T-helper 1 cell treated with Interleukin-12 subunit alpha and Interleukin-12 subunit beta and Interleukin-4 antibody, amounts not matched to agents 30 μg/mL and 1 μg/mL, for 36 hours (primary cell): ENCODE measurements at regions not wholly inside any gene's neighbourhood (a gene's known extent, or its start where the extent isn't known, plus 50 kb on each side); places are given as distances from the start of the nearest gene placed in this dataset.
"Not testable (repeated sequence)": the region's sequence is repeated elsewhere in the genome, so short reads cannot be mapped to it uniquely, and the experiment has no call there.

Source experiments
- H3K27ac Mint-ChIP-seq: one replicate; pipeline ENCODE4 v1.8.0; 2021; ENCODE audit warnings: mild to moderate bottlenecking, mixed read lengths
- H3K27me3 Mint-ChIP-seq: one replicate; pipeline ENCODE4 v1.8.0; 2021; ENCODE audit warnings: low read depth, mixed read lengths
- H3K36me3 Mint-ChIP-seq: one replicate; pipeline ENCODE4 v1.8.0; 2021; ENCODE audit warnings: low read depth, mixed read lengths
- H3K4me1 Mint-ChIP-seq: one replicate; pipeline ENCODE4 v1.8.0; 2021; ENCODE audit warnings: low read depth, mixed read lengths
- H3K4me3 Mint-ChIP-seq: one replicate; pipeline ENCODE4 v1.8.0; 2021; ENCODE audit warnings: mild to moderate bottlenecking, moderate library complexity, mixed read lengths
- H3K9me3 Mint-ChIP-seq: one replicate; pipeline ENCODE4 v1.8.0; 2021; ENCODE audit warnings: mixed read lengths

- H3K27me3 Mint-ChIP-seq, H3K27ac Mint-ChIP-seq, H3K36me3 Mint-ChIP-seq: not testable (repeated sequence)
Measured at GRCh38 chr21:9830801-9831200, 690.6 kb upstream of the TPTE start.

GRCh38 chr21:9832751-9833150 is 688.6 kb upstream of the TPTE start:
- H3K4me1 Mint-ChIP-seq, H3K36me3 Mint-ChIP-seq, H3K27me3 Mint-ChIP-seq, H3K4me3 Mint-ChIP-seq, H3K9me3 Mint-ChIP-seq, H3K27ac Mint-ChIP-seq: not testable (repeated sequence)

More at GRCh38 chr21:9830801-9831200, 690.6 kb upstream of the TPTE start:
- H3K9me3 Mint-ChIP-seq, H3K4me3 Mint-ChIP-seq, H3K4me1 Mint-ChIP-seq: not testable (repeated sequence)

GRCh38 chr21:9836547-9836946 is 684.8 kb upstream of the TPTE start:
- not testable (repeated sequence) for H3K4me3 Mint-ChIP-seq, H3K27me3 Mint-ChIP-seq, H3K27ac Mint-ChIP-seq, H3K36me3 Mint-ChIP-seq, H3K4me1 Mint-ChIP-seq
- H3K9me3 Mint-ChIP-seq = peaks cover 32% of the 10 kb centered on the region

- H3K9me3 Mint-ChIP-seq = peaks cover 35% of the 10 kb centered on the region
- not testable (repeated sequence) for H3K4me3 Mint-ChIP-seq, H3K27ac Mint-ChIP-seq, H3K36me3 Mint-ChIP-seq, H3K27me3 Mint-ChIP-seq, H3K4me1 Mint-ChIP-seq
Measured at GRCh38 chr21:9837001-9837400, 684.4 kb upstream of the TPTE start.

- not testable (repeated sequence) for H3K27me3 Mint-ChIP-seq, H3K4me3 Mint-ChIP-seq, H3K27ac Mint-ChIP-seq, H3K36me3 Mint-ChIP-seq, H3K4me1 Mint-ChIP-seq
- H3K9me3 Mint-ChIP-seq = peaks cover 37% of the 10 kb centered on the region
Measured at GRCh38 chr21:9837526-9837925, 683.9 kb upstream of the TPTE start.

GRCh38 chr21:9837946-9838737 is 683.2 kb upstream of the TPTE start:
- Mint-ChIP-seq H3K36me3 (peaks cover 2% of the 10 kb centered on the region), H3K27me3 (no peaks in the 10 kb centered on the region), H3K4me3 (no peak overlapping the region), H3K4me1 (no peaks in the 10 kb centered on the region), H3K27ac (no peak overlapping the region), H3K9me3 (peaks cover 42% of the 10 kb centered on the region)

- Mint-ChIP-seq H3K9me3 (peaks cover 46% of the 10 kb centered on the region), H3K4me3 (no peak overlapping the region), H3K27me3 (no peaks in the 10 kb centered on the region), H3K4me1 (no peaks in the 10 kb centered on the region), H3K36me3 (peaks cover 2% of the 10 kb centered on the region), H3K27ac (no peak overlapping the region)
Measured at GRCh38 chr21:9838738-9839642, 682.4 kb upstream of the TPTE start.

- not testable (repeated sequence) for H3K27ac Mint-ChIP-seq, H3K4me1 Mint-ChIP-seq, H3K36me3 Mint-ChIP-seq, H3K4me3 Mint-ChIP-seq, H3K27me3 Mint-ChIP-seq
- peaks cover 39% of the 10 kb centered on the region for H3K9me3 Mint-ChIP-seq
Measured at GRCh38 chr21:9844106-9844505, 677.3 kb upstream of the TPTE start.

- H3K4me3 Mint-ChIP-seq, H3K4me1 Mint-ChIP-seq, H3K27ac Mint-ChIP-seq, H3K27me3 Mint-ChIP-seq, H3K36me3 Mint-ChIP-seq: not testable (repeated sequence)
- H3K9me3 Mint-ChIP-seq = peaks cover 15% of the 10 kb centered on the region
Measured at GRCh38 chr21:9847511-9847910, 673.9 kb upstream of the TPTE start.

- H3K36me3 Mint-ChIP-seq, H3K4me3 Mint-ChIP-seq, H3K9me3 Mint-ChIP-seq, H3K27me3 Mint-ChIP-seq, H3K27ac Mint-ChIP-seq, H3K4me1 Mint-ChIP-seq: not testable (repeated sequence)
Measured at GRCh38 chr21:9851166-9851565, 670.2 kb upstream of the TPTE start.

- H3K36me3 Mint-ChIP-seq, H3K27me3 Mint-ChIP-seq, H3K4me3 Mint-ChIP-seq, H3K27ac Mint-ChIP-seq, H3K4me1 Mint-ChIP-seq: not testable (repeated sequence)
- H3K9me3 Mint-ChIP-seq = peaks cover 15% of the 10 kb centered on the region
Measured at GRCh38 chr21:9851695-9852094, 669.7 kb upstream of the TPTE start.

GRCh38 chr21:9857563-9857962 is 663.8 kb upstream of the TPTE start:
- H3K9me3 Mint-ChIP-seq = peaks cover 38% of the 10 kb centered on the region
- not testable (repeated sequence) for H3K27me3 Mint-ChIP-seq, H3K4me3 Mint-ChIP-seq, H3K4me1 Mint-ChIP-seq, H3K27ac Mint-ChIP-seq, H3K36me3 Mint-ChIP-seq

- not testable (repeated sequence) for H3K4me1 Mint-ChIP-seq, H3K27ac Mint-ChIP-seq, H3K27me3 Mint-ChIP-seq, H3K36me3 Mint-ChIP-seq, H3K4me3 Mint-ChIP-seq
- H3K9me3 Mint-ChIP-seq = peaks cover 52% of the 10 kb centered on the region
Measured at GRCh38 chr21:9859865-9860264, 661.5 kb upstream of the TPTE start.

GRCh38 chr21:9862456-9862855 is 658.9 kb upstream of the TPTE start:
- H3K9me3 Mint-ChIP-seq = peaks cover 42% of the 10 kb centered on the region
- not testable (repeated sequence) for H3K27me3 Mint-ChIP-seq

GRCh38 chr21:9867815-9868214 is 653.6 kb upstream of the TPTE start:
- not testable (repeated sequence) for H3K27ac Mint-ChIP-seq, H3K4me1 Mint-ChIP-seq, H3K27me3 Mint-ChIP-seq, H3K4me3 Mint-ChIP-seq, H3K36me3 Mint-ChIP-seq
- peaks cover 25% of the 10 kb centered on the region for H3K9me3 Mint-ChIP-seq

More at GRCh38 chr21:9862456-9862855, 658.9 kb upstream of the TPTE start:
- not testable (repeated sequence) for H3K4me1 Mint-ChIP-seq, H3K4me3 Mint-ChIP-seq, H3K27ac Mint-ChIP-seq, H3K36me3 Mint-ChIP-seq
